M059J (cell line): ENCODE measurements at regions not wholly inside any gene's neighbourhood (a gene's known extent, or its start where the extent isn't known, plus 50 kb on each side); places are given as distances from the start of the nearest gene placed in this dataset.
"Not testable (repeated sequence)": the region's sequence is repeated elsewhere in the genome, so short reads cannot be mapped to it uniquely, and the experiment has no call there.

Experiments
- DNase-seq: peaks from one replicate; pipeline ENCODE4 v3.0.0-alpha.2; 2012; ENCODE audit warnings: low read depth

DNA sequence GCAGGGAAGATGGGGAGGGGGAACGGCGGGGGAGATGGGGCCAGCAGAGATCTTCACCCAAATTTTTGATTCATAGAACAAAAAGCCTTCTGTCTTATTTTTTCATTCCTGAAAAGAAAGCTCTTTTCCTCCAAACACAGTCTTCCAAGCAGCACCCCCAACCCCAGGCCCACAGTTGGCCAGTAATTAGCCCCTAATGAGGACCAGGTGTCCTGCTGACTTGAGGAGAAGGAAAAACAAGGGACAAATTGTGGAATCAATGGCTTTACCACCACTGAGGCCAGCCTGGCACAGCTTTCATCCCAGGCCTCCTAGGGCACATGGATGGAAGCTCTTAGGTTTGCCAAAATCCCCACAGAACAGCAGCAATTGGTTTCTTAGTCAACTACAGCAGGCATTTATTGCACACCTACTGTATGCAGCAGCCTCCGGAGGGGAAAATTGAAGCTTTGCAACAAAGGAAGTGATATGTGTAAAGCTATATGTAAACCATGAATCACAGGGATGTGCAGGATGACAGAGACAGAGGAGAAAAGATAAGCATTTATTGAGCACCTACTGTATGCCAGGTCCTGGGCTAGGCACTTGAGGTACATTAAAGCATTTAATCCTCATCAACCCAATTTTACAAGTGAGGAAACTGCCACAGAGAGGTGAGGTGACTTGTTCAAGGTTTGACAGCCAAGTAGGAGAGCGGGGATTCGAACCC is 199.5 kb downstream of the TBC1D2B start:
- DNase-seq: no peak

DNA sequence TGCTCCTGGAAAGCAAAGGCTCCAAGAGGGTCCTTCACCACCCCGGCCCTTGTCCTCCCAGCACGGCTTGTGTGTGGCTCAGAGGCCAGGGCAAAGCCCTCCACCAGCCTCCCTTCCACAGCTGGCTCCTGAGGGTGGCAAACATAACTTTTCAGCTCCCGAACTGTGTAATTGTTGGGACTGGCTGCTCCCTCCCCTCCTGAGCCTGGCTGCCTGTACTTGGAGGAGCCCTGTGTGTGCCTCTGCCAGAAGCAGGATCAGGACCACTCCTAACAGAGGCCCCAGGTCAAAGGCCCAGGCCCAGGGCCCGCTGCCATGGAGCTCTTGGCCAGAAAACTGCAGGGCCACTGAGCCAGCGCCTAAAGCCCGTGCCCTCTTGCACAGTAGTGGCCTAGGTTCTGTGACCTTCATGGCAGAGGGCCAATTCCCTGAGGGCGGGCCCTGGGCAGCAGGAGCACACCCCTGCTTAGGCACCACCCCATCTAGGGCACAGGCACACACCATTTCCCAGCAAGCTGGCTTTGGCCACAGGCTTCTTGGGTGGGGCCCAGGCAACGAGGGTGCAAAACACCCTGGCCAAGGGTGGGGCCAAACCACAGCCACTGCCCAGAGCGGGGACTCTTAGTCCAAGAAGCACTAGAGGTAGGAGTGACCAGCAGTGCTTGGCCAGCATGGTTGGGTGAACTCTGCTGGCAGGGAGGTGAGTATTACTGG is 201.2 kb downstream of the TBC1D2B start:
- DNase-seq: not testable (repeated sequence)

DNA sequence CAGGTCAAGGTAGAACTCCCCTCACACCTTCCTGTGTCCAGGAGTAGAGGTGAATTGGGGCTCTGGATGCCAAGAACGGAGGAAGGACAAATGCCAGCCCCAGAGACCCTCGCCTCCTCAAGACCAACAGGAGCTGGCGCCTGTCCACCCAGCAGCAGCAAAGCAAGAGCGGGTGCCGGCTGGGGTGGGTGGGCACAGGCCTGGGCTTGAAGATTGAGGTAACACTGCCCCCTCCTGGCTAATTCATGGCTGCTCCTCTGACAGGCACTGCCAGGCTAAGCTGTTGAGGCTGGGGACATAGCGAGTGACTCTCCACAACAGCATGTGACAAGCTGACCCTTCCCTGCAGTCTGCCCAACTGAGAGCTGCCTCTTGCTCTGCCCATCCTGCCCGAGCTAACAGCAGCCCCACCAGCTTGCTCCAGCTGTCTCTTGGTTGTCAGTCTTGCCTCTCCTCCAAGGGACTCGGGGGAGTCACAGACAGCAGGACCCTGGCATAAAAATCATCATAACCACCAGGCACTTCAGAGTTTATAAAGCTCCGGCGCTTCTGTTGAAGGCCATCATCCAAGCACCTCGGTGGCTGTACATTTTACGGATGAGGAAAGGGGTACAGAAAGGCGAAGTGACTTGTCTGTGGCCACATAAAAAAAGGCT is 202.3 kb downstream of the TBC1D2B start:
- DNase-seq: peak; percentile 35

DNA sequence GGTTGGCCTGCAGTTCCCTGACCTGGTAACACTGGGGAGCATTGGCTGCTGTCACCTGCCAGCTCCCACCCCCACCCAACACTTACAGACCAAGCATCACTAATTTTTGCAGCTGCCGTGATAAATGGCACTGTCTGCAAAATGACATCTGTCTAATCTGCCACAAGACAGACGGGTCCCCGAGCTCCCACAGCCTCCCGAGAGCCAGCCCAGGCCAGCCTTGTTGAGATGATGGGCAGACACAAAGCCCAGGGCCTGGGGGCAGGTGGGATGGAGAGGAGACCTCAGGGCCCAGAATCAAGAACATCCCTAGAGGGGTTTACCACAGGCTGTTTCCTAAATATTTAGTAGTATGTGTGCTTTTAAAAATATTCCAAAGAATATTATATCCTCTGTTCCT is 203.4 kb downstream of the TBC1D2B start:
- no peak for DNase-seq

DNA sequence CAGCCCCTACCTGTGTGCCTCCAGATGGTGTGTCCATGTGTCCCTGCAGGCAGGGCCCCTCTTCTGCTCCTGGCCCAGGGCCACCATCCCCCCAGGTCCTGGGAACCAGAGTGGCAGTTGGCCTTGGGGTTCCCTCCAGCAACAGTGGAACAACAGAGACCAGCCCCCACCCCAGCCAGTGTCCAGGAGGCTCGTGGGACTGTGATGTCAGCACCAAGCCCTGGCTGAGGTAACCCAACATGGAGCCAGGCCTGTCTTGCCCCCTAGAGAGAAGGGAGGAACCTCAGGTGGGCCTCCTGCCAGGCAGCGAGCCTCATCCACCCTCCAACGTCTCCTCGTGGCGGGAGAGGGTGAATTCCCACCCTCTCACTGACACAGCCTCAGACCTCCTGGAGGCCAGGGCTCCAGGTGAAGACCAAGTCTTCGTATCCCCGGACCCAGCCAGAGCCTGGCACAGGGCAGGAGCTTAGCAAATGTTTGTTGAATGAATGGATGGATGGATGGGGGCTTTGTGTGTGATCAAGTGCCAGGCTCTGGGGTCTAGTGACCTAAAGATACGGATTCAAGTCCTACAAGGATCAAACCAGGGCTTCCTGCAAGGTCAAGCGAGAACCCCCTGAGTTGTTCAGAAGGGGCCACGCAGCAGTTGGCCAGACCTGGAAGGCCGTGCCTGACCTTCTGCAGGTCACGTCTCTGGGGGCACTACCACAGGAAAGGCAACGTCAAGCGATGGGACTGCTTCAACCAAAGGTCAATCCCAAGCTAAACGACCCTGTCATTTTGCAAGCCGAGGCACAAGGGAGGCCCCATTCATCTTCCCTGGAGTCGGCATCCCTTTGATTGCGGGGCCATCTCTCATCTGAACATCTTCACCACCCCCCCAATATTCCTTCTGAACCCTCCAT is 204.7 kb downstream of the TBC1D2B start:
- not testable (repeated sequence) for DNase-seq

DNA sequence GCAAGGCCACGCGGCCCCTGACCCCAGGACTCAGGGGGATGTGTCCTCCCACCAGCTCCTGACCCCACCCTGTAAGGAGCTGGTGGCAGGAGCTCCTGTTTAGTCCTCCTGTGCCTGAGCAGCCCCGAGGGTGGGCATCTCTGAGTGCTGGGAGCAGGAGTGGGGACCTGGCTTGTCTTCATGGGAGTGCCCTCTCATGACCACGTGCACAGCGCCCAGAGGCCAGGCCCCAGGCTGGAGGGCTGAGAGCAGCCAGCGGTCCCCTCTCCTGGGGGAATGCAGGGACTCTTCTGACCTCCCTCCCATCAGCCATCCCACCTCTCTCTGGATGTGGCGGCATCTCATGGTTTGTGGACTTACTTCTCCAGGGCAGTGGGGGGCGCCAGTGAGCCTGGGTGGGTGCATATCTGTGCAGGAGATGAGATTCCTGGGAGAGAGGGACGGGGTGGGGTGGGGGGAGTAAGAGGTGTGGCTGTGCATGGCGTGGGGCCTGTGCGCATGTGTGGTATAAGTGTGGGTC is 205.6 kb downstream of the TBC1D2B start:
- no peak for DNase-seq

DNA sequence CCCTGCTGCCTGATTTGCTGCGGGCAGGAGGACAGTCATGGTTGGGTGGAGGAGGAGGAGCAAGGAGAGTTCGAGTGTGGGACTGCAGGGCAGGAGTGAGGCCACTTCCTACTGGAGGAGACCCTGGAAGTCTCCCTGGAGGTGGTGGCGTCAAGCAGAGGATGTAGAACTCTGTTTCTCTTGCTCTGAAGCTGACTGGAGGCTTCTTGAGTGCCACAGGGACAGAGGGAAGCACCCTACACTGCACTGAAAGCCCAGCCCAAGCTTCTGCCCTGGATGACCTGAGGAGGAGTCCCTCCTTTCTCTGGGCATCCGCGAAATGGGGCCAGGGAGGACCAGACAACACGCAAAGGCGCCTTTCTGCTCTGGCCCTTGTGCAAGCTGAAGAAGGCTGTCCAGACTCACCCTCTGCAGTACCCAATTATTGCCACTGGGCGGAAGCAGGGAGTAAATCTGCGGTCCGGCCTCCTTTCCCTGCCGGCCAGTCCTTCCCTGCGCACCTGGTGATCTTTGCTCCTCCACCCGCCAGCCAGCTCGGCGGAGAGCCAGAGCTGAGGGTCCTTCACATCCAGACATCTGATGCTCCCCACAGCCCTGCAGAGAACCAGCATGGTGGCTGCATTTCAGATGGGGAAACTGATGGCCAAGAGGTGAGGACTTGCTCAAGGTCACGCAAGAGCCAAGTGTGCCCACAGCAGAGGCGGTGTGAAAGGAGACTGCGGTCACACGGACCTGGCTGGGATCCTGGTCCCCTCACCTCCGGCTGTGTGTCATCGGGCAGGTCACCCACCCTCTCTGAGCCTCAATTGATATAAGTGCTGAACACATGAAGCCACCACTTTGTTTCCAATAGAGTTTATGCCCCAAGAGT is 207.1 kb downstream of the TBC1D2B start:
- DNase-seq: peak; percentile 59

DNA sequence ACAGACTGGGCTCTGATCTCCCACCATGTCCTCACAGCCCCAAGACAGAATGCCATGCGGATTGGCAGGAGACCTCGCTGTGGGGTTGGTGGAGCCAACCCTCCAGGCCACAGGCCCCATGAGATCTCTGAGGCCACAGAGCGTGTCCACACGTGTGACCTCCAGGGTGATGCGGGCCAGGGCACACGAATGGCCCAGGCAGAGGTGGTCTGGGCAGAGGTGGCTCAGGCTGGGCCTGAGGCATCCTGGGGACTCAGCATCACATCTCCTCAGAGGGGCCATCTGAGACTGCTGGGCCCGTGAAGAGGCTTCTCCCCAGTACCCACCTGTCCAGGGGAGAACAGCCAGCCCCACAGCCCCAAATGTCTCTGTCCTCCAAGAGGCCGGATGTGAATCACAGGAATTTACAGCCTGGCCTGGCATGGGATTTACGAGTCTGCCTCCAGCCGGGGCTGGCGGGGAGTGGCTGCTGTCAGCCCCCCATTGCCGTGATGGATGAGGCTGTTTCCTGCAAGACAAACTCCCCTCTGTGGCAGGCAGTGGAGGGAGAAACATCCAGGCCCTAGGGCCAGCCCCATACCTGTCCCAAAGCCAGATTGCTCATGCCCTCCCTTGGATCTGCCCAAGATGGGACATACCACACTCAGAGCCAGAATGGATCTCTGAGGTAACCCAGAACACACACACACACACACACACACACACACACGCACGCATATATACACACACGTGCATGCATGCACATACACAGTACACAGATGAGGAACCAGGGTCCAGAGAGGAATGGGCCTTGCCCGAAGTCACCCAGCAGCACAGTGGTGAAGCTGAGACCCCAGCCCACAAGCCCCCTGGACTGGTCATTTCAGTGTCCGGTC is 208.3 kb downstream of the TBC1D2B start:
- DNase-seq: peak; percentile 80

DNA sequence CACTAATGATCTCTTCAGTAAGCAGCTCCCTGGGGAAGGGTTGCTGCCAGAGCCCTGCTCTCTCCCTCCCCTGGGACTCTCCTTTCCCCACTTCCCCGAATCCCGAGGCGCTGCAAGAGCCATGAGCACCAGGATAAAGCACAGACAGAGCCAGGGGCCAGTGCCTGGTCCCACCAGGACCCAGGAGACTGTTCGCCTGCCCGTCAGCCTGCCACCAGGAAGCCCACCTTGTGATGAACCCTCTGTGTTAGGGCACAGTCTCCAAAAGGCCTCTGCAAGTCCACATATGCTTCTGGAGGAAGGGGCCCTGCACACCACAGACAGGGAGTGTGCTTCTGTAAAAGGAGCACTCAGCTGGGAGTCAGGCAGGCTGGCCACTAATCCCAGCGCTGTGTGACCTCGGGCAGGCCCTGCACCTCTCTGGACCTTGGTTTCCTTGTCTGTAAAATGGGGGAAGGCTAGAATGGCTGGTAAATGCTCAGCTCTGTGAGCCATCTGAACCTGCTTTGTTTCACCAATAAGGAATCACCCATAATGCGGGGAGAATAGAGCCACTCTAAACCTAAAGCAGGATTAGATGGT is 209.4 kb downstream of the TBC1D2B start:
- DNase-seq: not testable (repeated sequence)

DNA sequence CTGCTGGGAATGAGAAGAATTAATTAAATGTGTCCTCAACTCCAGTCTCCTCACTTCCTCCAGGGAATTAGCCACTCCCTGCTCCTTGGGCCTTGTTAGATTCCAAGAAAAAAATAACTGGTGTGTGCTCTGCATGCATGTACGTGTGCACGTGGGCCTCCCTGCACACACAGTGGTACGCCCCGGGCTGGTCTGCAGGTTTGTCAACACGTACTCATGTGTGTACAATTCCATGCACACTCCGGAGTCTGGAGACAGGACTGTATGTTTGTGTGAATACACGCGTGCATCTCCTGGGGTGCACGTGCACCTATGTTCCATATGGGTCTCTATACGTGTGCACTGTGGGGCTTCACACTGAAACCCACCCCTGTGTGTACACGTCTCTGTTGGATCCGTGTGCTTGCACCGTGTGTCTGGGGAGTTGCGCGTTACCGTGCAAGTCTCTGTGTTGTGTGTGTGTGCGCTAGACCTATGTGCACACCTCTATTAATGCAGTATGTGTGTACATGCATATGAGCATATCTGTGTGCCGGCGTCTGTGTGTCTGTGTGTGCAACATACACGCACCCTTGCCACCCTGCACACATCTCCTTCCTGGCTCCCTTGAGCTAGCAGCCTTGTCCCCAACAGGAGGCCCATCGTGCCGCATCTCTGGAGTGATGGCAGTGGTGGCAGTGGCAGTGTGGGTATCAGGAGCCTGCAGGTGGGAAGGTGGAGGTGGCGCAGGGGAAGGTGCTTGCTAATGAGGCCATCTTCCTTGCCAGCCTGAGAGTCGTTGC is 210.1 kb downstream of the TBC1D2B start:
- DNase-seq: no peak

DNA sequence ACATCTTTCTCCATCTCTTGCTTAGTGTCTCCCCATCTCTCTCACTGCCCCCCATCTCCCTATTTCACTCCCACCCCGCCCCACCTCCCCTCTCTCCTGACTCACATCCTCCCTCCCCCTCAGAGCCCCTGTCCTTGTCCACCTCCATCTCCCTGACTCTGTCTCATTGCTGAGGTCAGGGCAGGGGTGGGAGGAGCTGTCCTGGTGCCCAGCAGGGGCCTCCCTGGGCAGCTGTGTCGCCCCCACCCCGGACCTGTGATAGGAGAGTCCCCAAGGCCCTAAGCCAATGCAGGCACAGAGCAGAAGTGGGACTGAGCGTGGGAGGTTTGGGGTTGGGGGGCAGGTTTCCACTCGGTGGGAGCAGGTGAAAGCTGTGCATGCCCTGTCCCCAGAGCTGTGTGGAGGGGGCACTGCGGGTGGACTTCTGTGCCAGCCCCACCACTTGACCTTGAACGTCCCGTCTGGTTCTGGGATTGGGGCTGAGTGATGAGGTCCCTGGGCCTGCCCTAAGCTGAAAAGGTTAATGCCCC is 210.8 kb downstream of the TBC1D2B start:
- no peak for DNase-seq

DNA sequence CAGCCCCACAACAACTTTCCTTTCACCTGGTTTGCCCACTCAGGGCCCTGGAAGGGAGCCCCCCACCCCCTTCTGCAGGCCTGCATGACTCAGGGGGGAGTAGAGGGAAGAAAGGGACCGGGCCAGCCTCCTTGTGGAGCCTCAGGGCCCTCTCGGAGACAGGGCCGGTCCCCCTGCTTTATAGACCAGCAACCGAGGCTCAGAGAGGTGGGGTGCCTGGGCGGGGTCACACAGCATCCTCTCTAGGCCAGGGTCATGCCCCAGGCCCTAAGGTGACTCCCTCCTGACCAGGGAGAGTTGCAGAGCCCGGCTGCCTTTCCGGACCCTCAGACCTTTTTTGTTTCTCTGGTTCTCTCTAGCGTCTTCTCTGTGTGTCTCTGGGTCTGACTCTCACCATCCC is 211.3 kb downstream of the TBC1D2B start:
- no peak for DNase-seq

DNA sequence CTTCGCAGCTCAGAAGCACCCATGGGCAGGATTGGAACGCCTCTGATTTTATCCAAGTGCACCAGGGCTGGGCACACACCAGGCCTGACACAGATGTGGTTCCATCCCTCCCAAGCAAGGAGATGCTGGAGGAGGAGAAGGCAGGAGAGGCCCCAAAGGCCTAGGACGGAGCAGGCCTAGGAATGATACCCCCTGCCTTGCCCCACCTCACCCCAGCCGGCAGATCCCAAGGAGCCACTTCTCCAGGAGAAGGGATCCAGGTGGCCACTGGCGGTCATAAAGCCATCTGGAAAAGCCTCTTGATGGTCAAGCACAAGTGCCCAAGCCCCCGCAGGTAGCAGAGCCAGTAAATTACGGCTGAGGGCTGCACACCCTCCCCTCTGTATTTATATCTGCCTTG is 211.8 kb downstream of the TBC1D2B start:
- DNase-seq: no peak

DNA sequence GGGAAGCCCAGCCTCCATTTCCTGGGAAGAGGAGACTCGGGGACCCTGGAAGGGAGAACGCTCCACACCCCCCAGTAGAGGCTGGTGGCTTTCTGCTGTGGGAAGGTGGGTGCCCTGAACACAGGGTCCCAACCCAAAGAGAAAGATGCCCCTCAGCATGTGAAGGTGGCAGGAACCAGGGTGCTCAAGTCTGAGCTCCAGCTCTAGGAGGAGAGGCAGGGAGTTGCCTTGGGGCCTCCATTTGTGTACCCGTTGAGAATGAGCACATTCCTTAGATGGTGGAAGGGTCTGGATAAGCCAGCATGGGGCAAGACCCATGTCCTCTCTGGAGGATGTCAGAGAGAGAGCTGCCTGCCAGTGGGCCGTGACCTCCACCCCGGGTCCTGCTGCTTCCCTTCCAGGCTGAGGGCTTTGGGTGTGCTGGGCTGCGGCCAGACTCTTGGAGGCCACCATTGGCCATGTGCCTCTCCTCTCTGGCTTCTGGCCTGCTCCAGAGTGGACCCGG is 212.4 kb downstream of the TBC1D2B start:
- no peak for DNase-seq

DNA sequence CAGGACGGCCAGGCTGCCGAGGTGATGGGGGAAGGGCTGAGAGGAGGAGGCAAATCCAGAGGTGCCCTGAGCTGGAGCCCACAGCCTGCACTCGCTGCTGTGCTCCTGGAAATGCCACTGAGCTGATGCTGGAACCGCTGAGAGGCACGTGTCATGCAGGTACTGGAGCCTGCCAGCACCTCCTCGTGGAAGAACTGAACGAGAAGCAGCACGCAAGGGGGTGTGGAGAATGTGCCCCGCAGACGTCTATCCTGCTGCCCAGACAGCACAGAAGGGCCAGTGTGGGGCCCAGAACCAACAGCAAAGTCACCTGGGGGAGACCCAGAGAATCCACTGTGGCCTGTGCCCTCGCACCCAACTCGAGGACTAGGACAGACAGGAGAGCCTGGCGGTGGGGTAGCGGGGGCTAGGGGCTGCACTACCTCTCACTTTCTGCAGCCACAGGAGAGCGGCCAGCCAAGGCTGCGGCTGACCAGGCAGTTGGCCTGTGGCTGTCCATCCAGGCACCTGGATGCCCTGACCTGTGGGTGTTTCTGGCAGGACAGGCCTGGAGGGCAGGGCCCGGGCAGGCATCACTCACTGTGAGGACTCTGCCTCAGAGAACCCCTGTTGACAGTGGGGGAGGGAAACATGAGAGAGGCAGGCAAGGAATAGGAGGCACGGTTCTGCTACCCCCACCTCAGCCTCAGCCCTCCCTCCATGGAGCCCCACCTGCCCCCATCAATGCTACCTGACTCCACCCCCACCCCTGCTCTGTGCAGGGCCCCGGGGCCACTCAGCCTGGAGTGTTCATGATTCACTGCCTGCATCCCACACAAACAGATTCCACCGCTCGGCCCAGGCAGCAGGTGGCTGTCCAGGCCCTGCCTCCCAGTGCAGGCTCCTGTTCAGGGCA is 213.1 kb downstream of the TBC1D2B start:
- peak; percentile 31 for DNase-seq

DNA sequence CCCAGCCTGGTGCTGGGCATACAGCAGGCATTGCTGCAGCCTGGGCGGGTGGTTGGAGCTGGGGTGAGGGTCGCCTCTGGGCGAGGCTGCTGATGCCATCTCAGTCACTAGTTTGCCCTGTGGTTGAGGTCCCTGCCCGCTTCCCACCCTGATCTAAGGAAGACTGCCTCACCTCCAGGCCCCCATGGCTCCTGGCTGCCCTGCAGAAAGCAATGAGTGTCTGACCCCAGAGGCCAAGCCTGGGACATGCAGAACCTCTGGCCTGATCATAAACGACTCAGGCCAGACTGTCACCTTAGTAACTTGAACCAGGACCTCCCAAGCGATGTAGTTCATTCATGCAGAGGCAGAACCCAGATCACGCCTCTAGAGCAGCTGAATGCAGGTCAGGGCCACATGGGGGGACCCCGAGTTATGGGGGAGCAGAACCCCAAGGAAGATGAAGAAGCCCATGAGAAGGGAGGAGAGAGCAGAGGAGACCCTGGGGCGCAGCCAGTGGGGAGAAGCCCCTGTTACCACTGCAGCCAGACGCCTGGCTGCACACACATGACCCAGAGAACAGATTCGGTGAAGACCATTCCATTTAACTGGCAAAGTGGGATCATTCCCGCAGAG is 213.9 kb downstream of the TBC1D2B start:
- DNase-seq: no peak
